Osteocyte (in vitro differentiated cells): ENCODE measurements at regions not wholly inside any gene's neighbourhood (a gene's known extent, or its start where the extent isn't known, plus 50 kb on each side); places are given as distances from the start of the nearest gene placed in this dataset.

Experiments used
- DNase-seq: peaks from one replicate; pipeline ENCODE4 v3.0.0; 2021; ENCODE audit warnings: mixed read lengths; ENCODE audit not compliant: unreplicated experiment; ENCODE audit errors: extremely low spot score
- H3K27ac Mint-ChIP-seq: one replicate; pipeline ENCODE4 v1.8.0; 2021; ENCODE audit warnings: mild to moderate bottlenecking, mixed read lengths; ENCODE audit not compliant: unreplicated experiment
- H3K27me3 Mint-ChIP-seq: one replicate; pipeline ENCODE4 v1.8.0; 2021; ENCODE audit warnings: mixed read lengths; ENCODE audit not compliant: unreplicated experiment
- H3K36me3 Mint-ChIP-seq: one replicate; pipeline ENCODE4 v1.8.0; 2021; ENCODE audit warnings: mixed read lengths; ENCODE audit not compliant: unreplicated experiment
- H3K4me1 Mint-ChIP-seq: one replicate; pipeline ENCODE4 v1.8.0; 2021; ENCODE audit warnings: mixed read lengths; ENCODE audit not compliant: unreplicated experiment
- H3K4me3 Mint-ChIP-seq: one replicate; pipeline ENCODE4 v1.8.0; 2021; ENCODE audit warnings: mild to moderate bottlenecking, moderate library complexity, mixed read lengths; ENCODE audit not compliant: unreplicated experiment
- H3K9me3 Mint-ChIP-seq: one replicate; pipeline ENCODE4 v1.8.0; 2021; ENCODE audit warnings: mixed read lengths; ENCODE audit not compliant: unreplicated experiment
- CTCF ChIP-seq: fragments of 200-600 bp; sonication (generic); IDR thresholded peaks from 2 replicates; pipeline ENCODE4 v1.5.0; 2021; ENCODE audit warnings: antibody characterized with exemption, mild to moderate bottlenecking, moderate library complexity

GRCh38 chr2:20539133-20539719 is 92.4 kb downstream of the RHOB start:
- Mint-ChIP-seq H3K27ac (no peak overlapping the region), H3K27me3 (no peaks in the 10 kb centered on the region), H3K9me3 (no peaks in the 10 kb centered on the region), H3K36me3 (no peaks in the 10 kb centered on the region), H3K4me1 (peaks cover 17% of the 10 kb centered on the region), H3K4me3 (no peak overlapping the region)
- no peak for TF ChIP-seq CTCF
- no peak for DNase-seq

GRCh38 chr2:20539776-20540586 is 93.1 kb downstream of the RHOB start:
- Mint-ChIP-seq H3K36me3 (no peaks in the 10 kb centered on the region), H3K4me1 (peaks cover 17% of the 10 kb centered on the region), H3K27ac (no peak overlapping the region), H3K9me3 (no peaks in the 10 kb centered on the region), H3K27me3 (peaks cover 3% of the 10 kb centered on the region), H3K4me3 (no peak overlapping the region)
- no peak for DNase-seq
- TF ChIP-seq CTCF, result no peak

GRCh38 chr2:20540587-20541293 is 93.9 kb downstream of the RHOB start:
- Mint-ChIP-seq H3K27ac (no peak overlapping the region), H3K36me3 (no peaks in the 10 kb centered on the region), H3K27me3 (peaks cover 3% of the 10 kb centered on the region), H3K4me1 (peaks cover 17% of the 10 kb centered on the region), H3K4me3 (no peak overlapping the region), H3K9me3 (no peaks in the 10 kb centered on the region)
- no peak for TF ChIP-seq CTCF
- DNase-seq, result no peak

- DNase-seq, result no peak
- peaks cover 3% of the 10 kb centered on the region for H3K27me3 Mint-ChIP-seq
- peaks cover under 1% of the 10 kb centered on the region for H3K9me3 Mint-ChIP-seq
- H3K4me3 Mint-ChIP-seq, result no peak overlapping the region
- no peaks in the 10 kb centered on the region for H3K36me3 Mint-ChIP-seq
- no peak overlapping the region for H3K27ac Mint-ChIP-seq
- TF ChIP-seq CTCF, result no peak
- peaks cover 17% of the 10 kb centered on the region for H3K4me1 Mint-ChIP-seq
These were observed 94.4 kb downstream of the RHOB start for GRCh38 chr2:20541294-20541640.

GRCh38 chr2:20541651-20542050 is 94.8 kb downstream of the RHOB start:
- no peak for TF ChIP-seq CTCF
- Mint-ChIP-seq H3K4me3 (no peak overlapping the region), H3K9me3 (peaks cover 5% of the 10 kb centered on the region), H3K27me3 (peaks cover 3% of the 10 kb centered on the region), H3K4me1 (peaks cover 17% of the 10 kb centered on the region), H3K36me3 (no peaks in the 10 kb centered on the region), H3K27ac (no peak overlapping the region)
- DNase-seq, result no peak
